IMR-90 (cell line): ENCODE measurements at regions not wholly inside any gene's neighbourhood (a gene's known extent, or its start where the extent isn't known, plus 50 kb on each side); places are given as distances from the start of the nearest gene placed in this dataset.

Experiments
- ATAC-seq: fragments of 200-7000 bp; cut with Tn5 transposase; 2 replicates; pipeline ENCODE4 v1.9.1; 2020; ENCODE audit warnings: low read depth, mild to moderate bottlenecking, moderate library complexity
- BruUV-seq: library from RNA; stranded (reverse); fragments of 400-500 nt; replicated peaks from 2 replicates; lab custom pipeline; 2021; lab: Mats Ljungman, UMichigan
- CTCF ChIA-PET: fragments of 300-600 bp; formaldehyde crosslinking; extraction: SDS; loops from one replicate; lab custom pipeline; 2021; ENCODE audit warnings: antibody characterized with exemption; lab: Yijun Ruan, JAX
- POLR2A ChIA-PET: fragments of 300-600 bp; sonication (Branson Sonifier 250); formaldehyde crosslinking; loops from one replicate; lab custom pipeline; 2022; ENCODE audit warnings: antibody characterized with exemption; ENCODE audit not compliant: unreplicated experiment; lab: Charles Lee
- DNase-seq: peaks from one replicate; pipeline ENCODE4 v3.0.0; 2013
- H2AFZ ChIP-seq: replicated peaks from 2 replicates; pipeline ENCODE3; 2013; ENCODE audit warnings: low read length, mild to moderate bottlenecking; ENCODE audit not compliant: poor library complexity
- H2AK5ac ChIP-seq: 2 replicates; pipeline ENCODE4 v1.6.1; 2013; ENCODE audit warnings: low read depth, low read length, inconsistent platforms
- H2AK9ac ChIP-seq: replicated peaks from 2 replicates; pipeline ENCODE3; 2013; ENCODE audit warnings: mild to moderate bottlenecking, low read depth, low read length, moderate library complexity; ENCODE audit not compliant: poor library complexity
- H2BK120ac ChIP-seq: 2 replicates; pipeline ENCODE4 v1.6.1; 2013; ENCODE audit warnings: low read depth, low read length, inconsistent platforms
- H2BK15ac ChIP-seq: 3 replicates; pipeline ENCODE4 v1.6.1; 2013; ENCODE audit warnings: low read depth, low read length, inconsistent platforms
- H2BK20ac ChIP-seq: 2 replicates; pipeline ENCODE4 v1.6.1; 2013; ENCODE audit warnings: low read depth, mild to moderate bottlenecking, inconsistent platforms, low read length, moderate library complexity
- H2BK5ac ChIP-seq: 2 replicates; pipeline ENCODE4 v1.6.1; 2013; ENCODE audit warnings: mild to moderate bottlenecking, low read depth, low read length, inconsistent platforms; ENCODE audit not compliant: poor library complexity, severe bottlenecking
- H3K14ac ChIP-seq: replicated peaks from 2 replicates; pipeline ENCODE4 v1.6.1; 2013; ENCODE audit warnings: low read depth, low read length, inconsistent platforms
- H3K18ac ChIP-seq: 2 replicates; pipeline ENCODE4 v1.6.1; 2013; ENCODE audit warnings: low read depth, low read length, control low read depth
- H3K23ac ChIP-seq: 2 replicates; pipeline ENCODE4 v1.6.1; 2013; ENCODE audit warnings: low read depth, low read length, inconsistent platforms
- H3K27ac ChIP-seq: 2 replicates; pipeline ENCODE4 v1.5.1; 2013; ENCODE audit warnings: mild to moderate bottlenecking, control low read depth, low read length; ENCODE audit not compliant: insufficient read depth
- H3K27me3 ChIP-seq: 2 replicates; pipeline ENCODE4 v1.6.1; 2013; ENCODE audit warnings: low read length; ENCODE audit not compliant: control insufficient read depth, insufficient read depth
- H3K36me3 ChIP-seq: 2 replicates; pipeline ENCODE4 v1.6.1; 2013; ENCODE audit warnings: low read length, mixed read lengths; ENCODE audit not compliant: control insufficient read depth, insufficient read depth
- H3K4ac ChIP-seq: 2 replicates; pipeline ENCODE4 v1.6.1; 2013; ENCODE audit warnings: low read depth, low read length, inconsistent platforms
- H3K4me1 ChIP-seq: 2 replicates; pipeline ENCODE4 v1.6.1; 2013; ENCODE audit warnings: low read length, mixed read lengths; ENCODE audit not compliant: control insufficient read depth, insufficient read depth
- H3K4me2 ChIP-seq: 2 replicates; pipeline ENCODE4 v1.6.1; 2013; ENCODE audit warnings: low read depth, mild to moderate bottlenecking, control low read depth, low read length, moderate library complexity
- H3K4me3 ChIP-seq: 2 replicates; pipeline ENCODE4 v1.5.1; 2013; ENCODE audit warnings: low read depth, mild to moderate bottlenecking, control low read depth, low read length, moderate library complexity; ENCODE audit not compliant: insufficient read depth
- H3K56ac ChIP-seq: 2 replicates; pipeline ENCODE4 v1.6.1; 2013; ENCODE audit warnings: low read length, inconsistent platforms; ENCODE audit not compliant: insufficient read depth; ENCODE audit errors: extremely low read depth
- H3K79me1 ChIP-seq, 2 experiments: 2 replicates each; pipeline ENCODE4 v1.6.1; 2013; ENCODE audit warnings: low read length in 2 of 2, inconsistent platforms in 1 of 2, low read depth in 1 of 2
- H3K9ac ChIP-seq: 2 replicates; pipeline ENCODE4 v1.6.1; 2013; ENCODE audit warnings: low read depth, low read length, control low read depth
- H3K9me1 ChIP-seq: 2 replicates; pipeline ENCODE4 v1.6.1; 2013; ENCODE audit warnings: low read length, inconsistent platforms; ENCODE audit not compliant: insufficient read depth
- H3K9me3 ChIP-seq: 2 replicates; pipeline ENCODE4 v1.6.1; 2013; ENCODE audit warnings: low read length; ENCODE audit not compliant: control insufficient read depth, insufficient read depth
- H4K20me1 ChIP-seq: 2 replicates; pipeline ENCODE4 v1.6.1; 2013; ENCODE audit warnings: low read length, inconsistent platforms; ENCODE audit not compliant: insufficient read depth
- H4K5ac ChIP-seq: 2 replicates; pipeline ENCODE4 v1.6.1; 2013; ENCODE audit warnings: mild to moderate bottlenecking, low read depth, low read length, control low read depth
- H4K8ac ChIP-seq, 2 experiments: 2 replicates each; pipeline ENCODE4 v1.6.1; 2013; ENCODE audit warnings: low read depth in 2 of 2, low read length in 2 of 2, control low read depth in 1 of 2, inconsistent platforms in 1 of 2
- H4K91ac ChIP-seq: 2 replicates; pipeline ENCODE4 v1.6.1; 2013; ENCODE audit warnings: low read depth, low read length, inconsistent platforms; ENCODE audit not compliant: insufficient read depth
- MAFK ChIP-seq: IDR thresholded peaks from 2 replicates; pipeline ENCODE4 v1.6.1; 2012; ENCODE audit warnings: low read depth, low read length, improper control_type of control experiment
- WGBS, 2 experiments: methylation state at CpG; one replicate each; pipeline versions ENCODE4 v1.1.5 to v1.1.7; 2013; ENCODE audit warnings: missing lambda C conversion rate in 2 of 2; ENCODE audit not compliant: insufficient read length in 1 of 2; ENCODE audit errors: extremely low coverage in 2 of 2; 5-methylcytosine and 5-hydroxymethylcytosine counted together
- dilution Hi-C: fragments of 300-500 bp; cut with HindIII; formaldehyde crosslinking; loops from one replicate; pipeline ENCODE4 v1.14.3; 2018; ENCODE audit warnings: low sequenced_read_pairs; ENCODE audit not compliant: unreplicated experiment
- in situ Hi-C: fragments of 300-500 bp; cut with MboI; formaldehyde crosslinking; loops from 3 replicates; pipeline ENCODE4 v1.14.3; 2019; ENCODE audit warnings: low sequenced_read_pairs, inconsistent platforms, mixed read lengths
- intact Hi-C: fragments of 100-400 bp; cut with micrococcal nuclease; formaldehyde crosslinking; loops from 2 replicates; pipeline ENCODE4 v1.10.0; 2022

GRCh38 chr5:61823065-61823464 lies 482.9 kb upstream of the KIF2A start:
- dilution Hi-C loops, result no loop called here

More at GRCh38 chr5:61823065-61823464, 482.9 kb upstream of the KIF2A start:
- H4K20me1 ChIP-seq, result no peaks in the 10 kb centered on the region
- DNase-seq (no peak), ATAC-seq (no peak)
- ChIA-PET POLR2A (no interaction called here), CTCF (no interaction called here)
- no peaks in the 10 kb centered on the region for H3K79me1 ChIP-seq
- H3K4me2 ChIP-seq, result no peak overlapping the region
- no TSS peak for BruUV-seq
- no peak overlapping the region for H2AK9ac ChIP-seq
- H3K9me3 ChIP-seq, result no peaks in the 10 kb centered on the region
- H3K27ac ChIP-seq, result no peak overlapping the region
- H2BK15ac ChIP-seq, result no peak overlapping the region
- H2BK20ac ChIP-seq, result no peak overlapping the region
- H2AK5ac ChIP-seq, result no peak overlapping the region
- H2AFZ ChIP-seq, result no peak overlapping the region
- no peak overlapping the region for H2BK120ac ChIP-seq
- no peak overlapping the region for H3K18ac ChIP-seq
- no peak overlapping the region for H3K56ac ChIP-seq
- no peaks in the 10 kb centered on the region for H3K9me1 ChIP-seq
- whole genome bisulfite sequencing, 2 experiments, result 73% methylated on average over 7 of the region's 10 CpGs; no CpG with 5 or more reads in 1 of the 2 experiments
- in situ Hi-C loops, result loop anchor here (25.0 kb wide), 1 partner anchor 486 kb away; the partner anchor contains the start of gene ZSWIM6
- H3K4me3 ChIP-seq, result no peak overlapping the region
- no peak overlapping the region for H3K4ac ChIP-seq
- no peak overlapping the region for H4K8ac ChIP-seq
- intact Hi-C loops, result no loop called here
- H3K27me3 ChIP-seq, result no peaks in the 10 kb centered on the region; the same call in 1 of the 2 replicates
- H3K4me1 ChIP-seq, result no peaks in the 10 kb centered on the region
- no peak overlapping the region for H3K23ac ChIP-seq
- H3K36me3 ChIP-seq, result no peaks in the 10 kb centered on the region
- H2BK5ac ChIP-seq, result no peak overlapping the region
- H4K5ac ChIP-seq, result no peak overlapping the region
- no peak overlapping the region for H4K91ac ChIP-seq
- H3K14ac ChIP-seq, result no peak overlapping the region
- no peak for TF ChIP-seq MAFK
- no peak overlapping the region for H3K9ac ChIP-seq
